K562 (cell line): ENCODE measurements at regions not wholly inside any gene's neighbourhood (a gene's known extent, or its start where the extent isn't known, plus 50 kb on each side); places are given as distances from the start of the nearest gene placed in this dataset.

ENCODE experiments used
- ATAC-seq: fragments of 200-7000 bp; cut with Tn5 transposase; 3 replicates; pipeline ENCODE4 v1.9.1; 2020; ENCODE audit warnings: moderate library complexity
- BruUV-seq: library from RNA; stranded (reverse); fragments of 400-500 nt; replicated peaks from 2 replicates; lab custom pipeline; 2021; lab: Mats Ljungman, UMichigan
- CTCF ChIA-PET: fragments of 300-600 bp; formaldehyde crosslinking; extraction: SDS; loops from one replicate; lab custom pipeline; 2021; ENCODE audit warnings: low intra/inter-chr PET ratio; lab: Yijun Ruan, JAX
- POLR2A ChIA-PET: fragments of 300-600, 350-650 bp; sonication (Branson Sonifier 250); formaldehyde crosslinking; extraction: SDS; loops from one replicate; lab custom pipeline; 2021; ENCODE audit warnings: antibody characterized with exemption, inconsistent platforms; lab: Yijun Ruan, JAX
- DNase-seq, 4 experiments: peaks; one replicate each; pipeline versions ENCODE4 v3.0.0 to v3.0.0-alpha.2; 2011 to 2018; ENCODE audit warnings: low spot score in 3 of 4, mixed read lengths in 3 of 4; ENCODE audit errors: extremely low read depth in 1 of 4
- FAIRE-seq: peaks from 2 replicates; lab custom pipeline; 2011; peaks lifted over from hg19 to GRCh38; lab: Jason Lieb, UNC
- H2AFZ ChIP-seq: 2 replicates; pipeline ENCODE4 v1.6.0; 2011; ENCODE audit warnings: low read depth, low read length, control low read depth, inconsistent platforms
- H3K27ac ChIP-seq: fragments of 200-600 bp; 3 replicates; pipeline ENCODE4 v1.8.0; 2011; ENCODE audit warnings: low read depth, mild to moderate bottlenecking, control low read depth, inconsistent platforms, low read length, moderate library complexity, mixed read lengths; ENCODE audit errors: extremely low read depth
- H3K27me3 ChIP-seq, 2 experiments: fragments of 300-600 bp in 1 of 2; 2 replicates in 1 of 2; 3 replicates in 1 of 2; pipeline versions ENCODE4 v1.6.0 to v1.8.0; 2011; ENCODE audit warnings: inconsistent platforms in 2 of 2, low read length in 2 of 2, mild to moderate bottlenecking in 1 of 2, mixed read lengths in 1 of 2, moderate library complexity in 1 of 2; ENCODE audit not compliant: control insufficient read depth in 2 of 2, insufficient read depth in 2 of 2
- H3K36me3 ChIP-seq: fragments of 300-600 bp; 3 replicates; pipeline ENCODE4 v1.8.0; 2011; ENCODE audit warnings: mild to moderate bottlenecking, low read length, inconsistent platforms; ENCODE audit not compliant: control insufficient read depth, insufficient read depth
- H3K4me1 ChIP-seq, 2 experiments: fragments of 200-600 bp in 1 of 2; replicated peaks in 1 of 2; 2 replicates in 1 of 2; 3 replicates in 1 of 2; pipeline versions ENCODE4 v1.5.1 to v1.8.0; 2011; ENCODE audit warnings: inconsistent platforms in 2 of 2, low read length in 2 of 2, mild to moderate bottlenecking in 1 of 2, mixed read lengths in 1 of 2, moderate library complexity in 1 of 2; ENCODE audit not compliant: control insufficient read depth in 2 of 2, insufficient read depth in 2 of 2
- H3K4me2 ChIP-seq: 2 replicates; pipeline ENCODE4 v1.6.1; 2011; ENCODE audit warnings: low read length, control low read depth, inconsistent platforms, mixed read lengths; ENCODE audit not compliant: insufficient read depth
- H3K4me3 ChIP-seq: fragments of 200-600 bp; sonication (generic), shearing (Covaris generic); 2 replicates; pipeline ENCODE4 v1.5.1; 2016; ENCODE audit warnings: control low read depth, inconsistent platforms
- H3K79me2 ChIP-seq: fragments of 200-600 bp; 3 replicates; pipeline ENCODE4 v1.8.0; 2011; ENCODE audit warnings: low read length, inconsistent platforms; ENCODE audit not compliant: control insufficient read depth, insufficient read depth
- H3K9ac ChIP-seq, 2 experiments: 2 replicates each; pipeline versions ENCODE4 v1.6.0 to v1.6.1; 2011; ENCODE audit warnings: low read depth in 2 of 2, low read length in 2 of 2, control low read depth in 1 of 2, inconsistent platforms in 1 of 2, mild to moderate bottlenecking in 1 of 2, mixed read lengths in 1 of 2; ENCODE audit not compliant: insufficient read depth in 1 of 2
- H3K9me1 ChIP-seq: one replicate; pipeline ENCODE4 v1.6.0; 2011; ENCODE audit warnings: inconsistent platforms, mild to moderate bottlenecking, low read length, moderate library complexity; ENCODE audit not compliant: control insufficient read depth, insufficient read depth
- H3K9me3 ChIP-seq: replicated peaks from 2 replicates; pipeline ENCODE4 v1.5.1; 2011; ENCODE audit warnings: low read depth, low read length, inconsistent platforms; ENCODE audit not compliant: control insufficient read depth, insufficient read depth
- H4K20me1 ChIP-seq: replicated peaks from 2 replicates; pipeline ENCODE4 v1.6.1; 2011; ENCODE audit warnings: low read length, inconsistent platforms, mixed read lengths; ENCODE audit not compliant: control insufficient read depth, insufficient read depth
- MEF2D ChIP-seq: conservative IDR thresholded peaks from 2 replicates; pipeline ENCODE4 v1.6.1; 2016; ENCODE audit warnings: low read depth, missing genetic modification characterization, missing compliant biosample characterization
- PTBP1 ChIP-seq: fragments of 200-400 bp; formaldehyde crosslinking; IDR thresholded peaks from 2 replicates; pipeline ENCODE4 v1.6.1; 2017; ENCODE audit warnings: low read depth, low read length
- SMAD3 ChIP-seq: fragments of 450-650 bp; formaldehyde crosslinking; conservative IDR thresholded peaks from 2 replicates; pipeline ENCODE4 v1.4.0; 2020; ENCODE audit warnings: mild to moderate bottlenecking
- SMC3 ChIP-seq: conservative IDR thresholded peaks from 2 replicates; pipeline ENCODE4 v1.6.1; 2011; ENCODE audit warnings: low read depth, low read length, improper control_type of control experiment; ENCODE audit not compliant: insufficient read depth
- TAF1 ChIP-seq: IDR thresholded peaks from 2 replicates; pipeline ENCODE4 v1.6.1; 2011; ENCODE audit warnings: mild to moderate bottlenecking, low read length, moderate library complexity; ENCODE audit not compliant: insufficient read depth, control insufficient read depth, severe bottlenecking; ENCODE audit errors: extremely low read depth
- U2AF1 ChIP-seq: fragments of 200-400 bp; formaldehyde crosslinking; optimal IDR thresholded peaks from 2 replicates; pipeline ENCODE3; 2017; ENCODE audit warnings: mild to moderate bottlenecking, low read depth, low read length, moderate library complexity
- ZNF644 ChIP-seq: fragments of 200-800 bp; sonication (Bioruptor generic); IDR thresholded peaks from 2 replicates; pipeline ENCODE4 v1.6.1; 2016; ENCODE audit warnings: low read depth, missing genetic modification characterization, missing compliant biosample characterization
- ZZZ3 ChIP-seq: fragments of 450-650 bp; IDR thresholded peaks from 2 replicates; pipeline ENCODE4 v1.6.1; 2016; ENCODE audit warnings: antibody characterized with exemption, mild to moderate bottlenecking, moderate library complexity
- WGBS: fragments of 100-300 bp; shearing (Covaris generic); methylation state at CpG from one replicate; pipeline ENCODE4 v1.1.6; 2016; ENCODE audit warnings: low coverage, mixed read lengths; ENCODE audit not compliant: insufficient coverage; ENCODE audit errors: missing lambda C conversion rate; 5-methylcytosine and 5-hydroxymethylcytosine counted together
- in situ Hi-C: fragments of 300-500 bp; cut with MboI; formaldehyde crosslinking; loops from 4 replicates; pipeline ENCODE4 v1.15.0; 2018; ENCODE audit warnings: inconsistent platforms, mixed read lengths
- intact Hi-C: fragments of 100-400 bp; cut with micrococcal nuclease; formaldehyde crosslinking; loops from 2 replicates; pipeline ENCODE4 v1.14.2; 2022
- TF ChIP-seq, protein P1 (sequence below): fragments of 450-650 bp; formaldehyde crosslinking; conservative IDR thresholded peaks from 2 replicates; pipeline ENCODE4 v1.4.0; 2022; ENCODE audit warnings: mild to moderate bottlenecking, missing genetic modification characterization
- TF ChIP-seq, protein P2 (sequence below): sonication (generic); formaldehyde crosslinking; IDR thresholded peaks from 2 replicates; pipeline ENCODE4 v1.8.1; 2023; ENCODE audit warnings: mild to moderate bottlenecking, missing genetic modification reagents
- TF ChIP-seq, protein P3 (sequence below): fragments of 450-650 bp; IDR thresholded peaks from 2 replicates; pipeline ENCODE4 v1.6.1; 2018; ENCODE audit warnings: mild to moderate bottlenecking, low read depth; ENCODE audit not compliant: partially characterized antibody
- TF ChIP-seq, protein P4 (sequence below): sonication (generic); formaldehyde crosslinking; IDR thresholded peaks from 2 replicates; pipeline ENCODE4 v1.8.1; 2022; ENCODE audit warnings: missing genetic modification reagents

GRCh38 chr6:21992178-21992967, 304.5 kb downstream of the PRL start (continued):
- TF ChIP-seq, protein P1, sequence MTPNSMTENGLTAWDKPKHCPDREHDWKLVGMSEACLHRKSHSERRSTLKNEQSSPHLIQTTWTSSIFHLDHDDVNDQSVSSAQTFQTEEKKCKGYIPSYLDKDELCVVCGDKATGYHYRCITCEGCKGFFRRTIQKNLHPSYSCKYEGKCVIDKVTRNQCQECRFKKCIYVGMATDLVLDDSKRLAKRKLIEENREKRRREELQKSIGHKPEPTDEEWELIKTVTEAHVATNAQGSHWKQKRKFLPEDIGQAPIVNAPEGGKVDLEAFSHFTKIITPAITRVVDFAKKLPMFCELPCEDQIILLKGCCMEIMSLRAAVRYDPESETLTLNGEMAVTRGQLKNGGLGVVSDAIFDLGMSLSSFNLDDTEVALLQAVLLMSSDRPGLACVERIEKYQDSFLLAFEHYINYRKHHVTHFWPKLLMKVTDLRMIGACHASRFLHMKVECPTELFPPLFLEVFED (CRISPR knock-in tag): 0 out of 2 replicates have a peak, but pooled peaks have one; percentile 35
- TF ChIP-seq, protein P2, sequence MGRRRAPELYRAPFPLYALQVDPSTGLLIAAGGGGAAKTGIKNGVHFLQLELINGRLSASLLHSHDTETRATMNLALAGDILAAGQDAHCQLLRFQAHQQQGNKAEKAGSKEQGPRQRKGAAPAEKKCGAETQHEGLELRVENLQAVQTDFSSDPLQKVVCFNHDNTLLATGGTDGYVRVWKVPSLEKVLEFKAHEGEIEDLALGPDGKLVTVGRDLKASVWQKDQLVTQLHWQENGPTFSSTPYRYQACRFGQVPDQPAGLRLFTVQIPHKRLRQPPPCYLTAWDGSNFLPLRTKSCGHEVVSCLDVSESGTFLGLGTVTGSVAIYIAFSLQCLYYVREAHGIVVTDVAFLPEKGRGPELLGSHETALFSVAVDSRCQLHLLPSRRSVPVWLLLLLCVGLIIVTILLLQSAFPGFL: 0 out of 2 replicates have a peak, but pooled peaks have one; percentile 21

GRCh38 chr6:21993841-21994240, 303.0 kb downstream of the PRL start:
- Histone ChIP-seq H2AFZ (no peak overlapping the region), H3K27me3 (no peaks in the 10 kb centered on the region), H3K4me2 (no peak overlapping the region), H3K27ac (no peak overlapping the region), H4K20me1 (no peaks in the 10 kb centered on the region), H3K79me2 (no peaks in the 10 kb centered on the region), H3K36me3 (no peaks in the 10 kb centered on the region), H3K9me3 (0 out of 2 replicates have a peak, but pooled peaks cover 4% of the 10 kb centered on the region), H3K4me1 (peaks cover 0 to 48% of the 10 kb centered on the region in 2 experiments; a peak in 3 of 5 replicates), H3K4me3 (no peak overlapping the region), H3K9ac (no peak overlapping the region), H3K9me1 (no peaks in the 10 kb centered on the region)
- intact Hi-C loops (no loop called here), in situ Hi-C loops (no loop called here)
- WGBS: 57% methylated on average over 2 of the region's 2 CpGs
- CTCF ChIA-PET: no interaction called here
- FAIRE-seq (no peak), DNase-seq (no peak), ATAC-seq (no peak)
- POLR2A ChIA-PET: interaction anchor here (0.7 to 3.3 kb wide), 2 partner anchors 9 to 20 kb away, joined by 3 to 15 read pairs; no protein-coding TSS in a partner anchor
- BruUV-seq: no TSS peak
- TF ChIP-seq, protein P3, sequence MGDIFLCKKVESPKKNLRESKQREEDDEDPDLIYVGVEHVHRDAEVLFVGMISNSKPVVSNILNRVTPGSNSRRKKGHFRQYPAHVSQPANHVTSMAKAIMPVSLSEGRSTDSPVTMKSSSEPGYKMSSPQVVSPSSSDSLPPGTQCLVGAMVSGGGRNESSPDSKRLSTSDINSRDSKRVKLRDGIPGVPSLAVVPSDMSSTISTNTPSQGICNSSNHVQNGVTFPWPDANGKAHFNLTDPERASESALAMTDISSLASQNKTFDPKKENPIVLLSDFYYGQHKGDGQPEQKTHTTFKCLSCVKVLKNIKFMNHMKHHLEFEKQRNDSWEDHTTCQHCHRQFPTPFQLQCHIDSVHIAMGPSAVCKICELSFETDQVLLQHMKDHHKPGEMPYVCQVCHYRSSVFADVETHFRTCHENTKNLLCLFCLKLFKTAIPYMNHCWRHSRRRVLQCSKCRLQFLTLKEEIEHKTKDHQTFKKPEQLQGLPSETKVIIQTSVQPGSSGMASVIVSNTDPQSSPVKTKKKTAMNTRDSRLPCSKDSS: no peak
- TF ChIP-seq ZNF644 (tag): no peak
- no peak for TF ChIP-seq SMAD3 (CRISPR knock-in tag)
- TF ChIP-seq SMC3: no peak
- TF ChIP-seq, protein P4, sequence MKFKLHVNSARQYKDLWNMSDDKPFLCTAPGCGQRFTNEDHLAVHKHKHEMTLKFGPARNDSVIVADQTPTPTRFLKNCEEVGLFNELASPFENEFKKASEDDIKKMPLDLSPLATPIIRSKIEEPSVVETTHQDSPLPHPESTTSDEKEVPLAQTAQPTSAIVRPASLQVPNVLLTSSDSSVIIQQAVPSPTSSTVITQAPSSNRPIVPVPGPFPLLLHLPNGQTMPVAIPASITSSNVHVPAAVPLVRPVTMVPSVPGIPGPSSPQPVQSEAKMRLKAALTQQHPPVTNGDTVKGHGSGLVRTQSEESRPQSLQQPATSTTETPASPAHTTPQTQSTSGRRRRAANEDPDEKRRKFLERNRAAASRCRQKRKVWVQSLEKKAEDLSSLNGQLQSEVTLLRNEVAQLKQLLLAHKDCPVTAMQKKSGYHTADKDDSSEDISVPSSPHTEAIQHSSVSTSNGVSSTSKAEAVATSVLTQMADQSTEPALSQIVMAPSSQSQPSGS (CRISPR knock-in tag): no peak
- TF ChIP-seq TAF1: no peak
- TF ChIP-seq PTBP1: no peak
- TF ChIP-seq ZZZ3: no peak
- no peak for TF ChIP-seq MEF2D (tag)
- no peak for TF ChIP-seq U2AF1
